ENCODE measurements at regions not wholly inside any gene's neighbourhood (a gene's known extent, or its start where the extent isn't known, plus 50 kb on each side); places are given as distances from the start of the nearest gene placed in this dataset.

- no peak for DNase-seq (ENCODE audit: low read depth in 2 of 2)
Measured at GRCh38 chr5:167626341-167627123, 664.9 kb upstream of the WWC1 start.

- DNase-seq (ENCODE audit: low read depth in 2 of 2) = no peak
Measured at GRCh38 chr5:167629634-167630033, 661.8 kb upstream of the WWC1 start.

DNA sequence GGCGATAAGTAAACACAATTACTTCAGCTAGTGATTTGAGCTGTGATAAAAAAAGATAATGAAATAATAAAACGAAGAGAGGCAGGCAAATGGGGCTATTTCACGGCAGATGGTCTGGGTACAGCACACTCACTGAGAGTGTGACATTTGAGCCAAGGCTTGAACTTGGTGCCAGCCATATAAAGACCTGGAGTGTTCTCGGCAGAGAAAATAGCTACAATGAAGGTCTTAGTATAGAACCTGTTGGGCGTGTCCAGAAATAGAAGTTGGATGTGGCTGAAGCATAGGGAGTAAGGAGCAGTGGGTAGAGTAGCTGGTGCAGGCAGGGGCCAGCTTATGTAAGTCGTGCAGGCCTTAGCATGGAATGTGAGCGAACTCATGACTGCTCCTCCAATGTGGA, 660.3 kb upstream of the WWC1 start:
- DNase-seq (ENCODE audit: low read depth in 2 of 2) = no peak

DNA sequence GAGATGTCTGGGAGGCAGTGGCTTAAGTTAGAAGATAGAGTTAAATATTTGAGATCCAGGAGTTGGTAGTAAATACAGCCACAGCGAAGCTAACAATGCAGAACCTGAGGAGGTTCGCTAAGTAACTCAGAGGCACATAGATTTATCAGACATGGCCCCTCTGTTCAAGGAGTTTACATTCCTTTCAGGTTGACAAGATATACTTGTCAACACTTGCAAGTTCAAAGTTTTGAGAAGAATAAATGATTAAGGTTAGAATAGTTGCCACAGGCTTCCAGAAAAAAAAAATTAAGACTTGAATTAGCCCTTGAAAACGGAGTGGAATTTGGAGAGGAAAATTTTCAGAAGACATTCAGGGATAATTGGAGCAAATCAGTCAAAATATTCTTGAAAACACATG, 658.3 kb upstream of the WWC1 start:
- DNase-seq (ENCODE audit: low read depth in 2 of 2) = no peak

DNA sequence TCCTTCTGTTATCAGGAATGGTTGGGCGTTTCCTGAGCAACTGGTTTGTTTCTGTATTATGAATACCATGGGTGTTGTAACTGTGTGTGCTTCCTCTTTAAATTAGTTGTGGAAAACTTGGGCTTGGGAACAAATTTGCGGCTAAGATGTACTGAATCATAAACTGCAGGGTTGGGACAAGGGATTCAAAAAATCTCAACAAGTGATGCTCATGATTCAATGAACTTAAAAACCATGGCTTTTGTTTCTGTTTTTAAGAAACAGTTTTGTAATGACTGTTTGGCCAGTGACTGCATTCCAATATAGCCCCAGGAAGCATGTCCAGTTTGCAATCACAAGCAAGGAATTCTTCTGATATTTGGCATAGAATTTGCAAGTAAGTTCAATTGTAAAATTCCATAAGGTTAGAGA, 657.5 kb upstream of the WWC1 start:
- no peak for DNase-seq (ENCODE audit: low read depth in 2 of 2)

DNA sequence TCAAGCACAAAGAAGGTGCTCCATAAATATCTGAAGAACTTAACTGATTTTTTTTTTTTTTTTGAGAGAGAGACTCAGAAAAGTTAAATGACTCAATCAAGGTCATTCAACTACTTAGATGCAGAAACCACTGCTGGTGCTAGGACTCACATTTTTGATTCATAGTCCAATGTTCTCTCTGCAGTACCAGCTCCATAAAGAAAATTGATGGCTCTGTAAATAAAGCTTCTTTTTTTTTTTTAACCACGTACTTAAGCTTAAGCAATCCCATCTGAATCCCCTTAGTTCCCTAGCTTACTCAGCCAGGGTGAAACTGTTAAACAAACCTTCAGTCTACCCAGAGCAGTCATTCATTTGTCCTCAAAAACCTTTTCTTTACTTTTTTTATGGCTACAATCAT, 657.0 kb upstream of the WWC1 start:
- DNase-seq (ENCODE audit: low read depth in 2 of 2) = no peak

- DNase-seq (ENCODE audit: low read depth in 2 of 2) = no peak
Measured at GRCh38 chr5:167638816-167639215, 652.6 kb upstream of the WWC1 start.

DNA sequence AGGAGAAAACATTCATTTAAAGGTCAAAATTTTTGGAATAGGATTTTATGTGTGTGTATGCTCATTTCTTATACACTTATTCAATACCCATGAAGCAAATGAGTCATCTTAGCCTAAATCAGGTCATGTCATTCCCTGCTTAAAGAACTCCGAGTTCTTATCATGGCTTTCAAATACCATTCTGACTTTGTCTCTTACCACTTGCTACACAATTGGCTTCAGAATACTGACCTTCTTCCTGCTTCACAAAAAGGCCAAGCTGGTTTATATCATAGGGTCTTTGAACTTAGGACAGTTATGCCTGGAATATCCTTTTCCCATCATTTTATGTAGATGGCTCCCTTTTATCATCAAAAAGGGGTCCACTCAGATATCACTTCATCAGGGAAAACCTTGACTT, 652.2 kb upstream of the WWC1 start:
- DNase-seq (ENCODE audit: low read depth in 2 of 2) = no peak

- no peak for DNase-seq (ENCODE audit: low read depth in 2 of 2)
Measured at GRCh38 chr5:167639766-167640165, 651.7 kb upstream of the WWC1 start.

GRCh38 chr5:167642181-167642580, 649.3 kb upstream of the WWC1 start:
- no peak for DNase-seq (ENCODE audit: low read depth in 2 of 2)

DNA sequence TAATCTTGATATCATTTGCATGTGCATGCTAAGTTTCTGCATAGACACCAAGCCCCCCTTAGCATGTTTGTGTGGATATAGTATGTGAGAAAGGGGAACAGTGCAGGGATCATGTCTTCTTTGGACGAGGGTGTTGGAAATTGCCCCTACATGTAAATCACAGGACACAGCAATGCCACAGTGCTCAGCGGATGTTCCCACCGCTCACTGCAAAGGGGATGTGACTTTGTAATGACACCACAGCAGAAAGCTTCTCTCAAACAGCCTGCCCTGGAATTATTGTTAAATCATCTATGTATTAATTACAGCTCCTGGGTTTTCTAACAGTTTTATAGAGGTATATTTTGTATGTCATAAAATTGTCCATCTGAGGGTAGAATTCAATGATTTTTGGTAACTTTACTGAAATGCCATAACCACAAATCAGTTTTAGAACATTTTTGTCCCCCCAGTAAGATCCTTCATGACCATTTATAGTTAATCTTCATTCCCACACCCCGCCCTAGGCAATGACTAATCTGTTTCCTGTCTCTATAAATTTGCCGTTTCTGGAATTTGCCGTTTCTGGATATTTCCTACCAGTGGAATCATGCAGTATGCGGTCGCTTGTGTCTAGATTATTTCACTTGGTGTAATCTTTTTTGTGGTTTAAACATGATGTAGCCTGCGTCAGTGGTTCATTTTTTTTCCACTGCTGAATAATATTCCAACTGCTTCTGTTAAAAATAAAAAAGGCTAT, 648.5 kb upstream of the WWC1 start:
- DNase-seq (ENCODE audit: low read depth in 2 of 2) = no peak

DNA sequence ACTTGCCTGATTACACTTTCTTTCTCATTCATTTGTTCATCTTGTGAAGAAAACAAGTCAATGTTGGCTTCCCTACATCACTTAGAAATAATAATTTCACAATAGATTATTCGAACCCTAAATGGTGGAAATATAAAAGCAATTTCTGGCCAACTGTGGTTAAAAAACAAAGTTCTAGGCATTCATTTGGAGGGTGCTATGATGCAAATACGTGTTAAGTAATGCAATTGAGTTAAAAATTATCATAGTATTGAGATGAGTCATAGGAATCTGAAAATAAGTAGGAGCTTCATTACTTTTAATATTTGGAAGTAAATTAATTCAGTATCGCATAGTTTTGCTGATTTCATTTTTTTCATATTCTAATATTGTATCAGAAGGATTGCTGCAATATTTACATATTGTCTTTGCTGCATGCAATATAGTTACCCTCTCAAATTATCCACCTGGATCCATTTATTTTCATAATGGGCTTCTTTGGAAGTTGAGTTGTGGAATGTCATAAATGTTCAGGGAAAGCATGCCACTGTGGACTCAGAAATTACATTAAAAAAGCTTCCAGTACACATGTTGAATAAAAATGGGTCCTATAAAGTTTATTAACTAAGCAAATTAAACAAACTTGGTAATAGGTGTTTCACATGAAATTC, 647.7 kb upstream of the WWC1 start:
- no peak for DNase-seq (ENCODE audit: low read depth in 2 of 2)

GRCh38 chr5:167644619-167645018, 646.8 kb upstream of the WWC1 start:
- DNase-seq (ENCODE audit: low read depth in 2 of 2) = no peak

- DNase-seq (ENCODE audit: low read depth in 2 of 2) = no peak
Measured at GRCh38 chr5:167649471-167649870, 642.0 kb upstream of the WWC1 start.

DNA sequence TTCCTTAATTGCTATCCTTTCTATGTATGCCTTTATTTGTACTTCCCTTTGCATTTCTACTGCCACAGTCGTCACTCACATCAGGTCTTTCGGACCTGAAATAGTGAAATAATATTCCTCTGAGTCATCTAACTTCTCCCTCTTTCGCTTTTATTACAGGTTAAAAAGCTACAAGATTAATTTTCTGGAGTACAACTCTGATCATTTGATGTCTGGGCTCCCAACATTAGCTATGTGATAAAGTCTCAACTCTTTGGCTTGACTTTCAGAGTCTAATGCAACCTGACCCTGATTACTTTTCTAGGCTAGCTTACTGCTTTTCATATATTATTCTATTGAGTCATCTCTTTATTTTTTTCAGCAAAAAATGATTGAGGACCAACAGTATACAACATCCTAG, 638.8 kb upstream of the WWC1 start:
- DNase-seq (ENCODE audit: low read depth in 2 of 2) = no peak

DNA sequence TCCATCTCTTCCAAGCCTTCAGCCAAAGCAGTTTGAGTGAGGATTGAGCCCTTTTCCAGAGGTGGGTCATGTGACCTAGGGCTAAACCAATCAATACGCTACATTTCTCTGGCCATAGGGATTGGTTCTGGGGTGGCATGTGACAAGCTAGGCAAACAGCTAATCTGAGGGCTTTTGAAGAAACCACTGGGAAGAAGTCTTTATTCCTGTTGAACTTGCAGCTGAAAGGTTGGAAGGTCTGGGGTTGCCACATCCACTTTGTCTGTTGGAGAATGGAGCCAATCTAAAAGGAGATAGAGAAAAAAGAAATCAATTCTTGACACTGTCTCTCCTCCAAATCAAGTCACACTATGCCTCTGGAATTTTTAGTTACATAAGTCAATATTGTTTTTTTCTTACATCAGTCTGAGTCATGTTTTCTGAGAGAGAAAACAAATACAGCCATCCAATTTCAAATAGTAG, 637.8 kb upstream of the WWC1 start:
- no peak for DNase-seq (ENCODE audit: low read depth in 2 of 2)

DNA sequence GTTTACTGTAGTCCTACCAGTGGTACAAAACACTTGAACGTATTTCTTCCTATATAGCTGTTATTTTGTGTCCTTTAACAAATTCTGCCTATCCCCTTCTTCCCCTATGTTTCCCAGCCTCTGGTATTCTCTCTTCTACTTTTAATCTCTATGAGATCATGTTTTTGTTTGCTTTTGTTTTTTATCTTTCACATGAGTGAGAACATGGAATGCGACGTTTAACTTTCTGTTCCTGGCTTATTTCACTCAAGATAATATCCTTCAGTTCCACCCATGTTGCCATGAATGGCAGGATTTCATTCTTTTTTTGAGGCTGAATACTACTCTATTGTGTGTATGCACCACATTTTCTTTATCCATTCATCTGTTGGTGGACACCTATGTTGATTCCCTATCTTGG, 634.4 kb upstream of the WWC1 start:
- DNase-seq (ENCODE audit: low read depth in 2 of 2) = no peak

DNA sequence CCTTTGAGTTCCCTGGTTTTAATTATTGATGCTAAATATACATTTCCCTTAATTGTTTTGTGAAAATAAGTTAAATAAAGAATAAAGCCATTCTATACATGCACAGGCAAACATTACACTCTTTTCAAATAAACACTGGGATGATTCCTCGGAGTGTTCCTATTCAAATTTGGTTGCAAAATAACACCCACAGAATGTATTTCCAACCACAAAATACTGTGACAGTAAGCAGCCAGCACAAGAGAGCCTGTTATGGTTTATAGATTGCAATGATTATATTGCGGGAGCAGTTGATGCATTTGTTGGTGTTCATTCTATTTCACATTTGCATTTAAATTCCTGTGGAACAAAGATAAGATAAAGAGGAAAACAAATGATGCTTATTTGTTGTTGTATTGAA, 632.6 kb upstream of the WWC1 start:
- DNase-seq (ENCODE audit: low read depth in 2 of 2) = no peak

GRCh38 chr5:167661605-167662004, 629.8 kb upstream of the WWC1 start:
- no peak for DNase-seq (ENCODE audit: low read depth in 2 of 2)

GRCh38 chr5:167664222-167664804, 627.1 kb upstream of the WWC1 start:
- no peak for DNase-seq (ENCODE audit: low read depth in 2 of 2)

- no peak for DNase-seq (ENCODE audit: low read depth in 2 of 2)
Measured at GRCh38 chr5:167665841-167666375, 625.5 kb upstream of the WWC1 start.

DNA sequence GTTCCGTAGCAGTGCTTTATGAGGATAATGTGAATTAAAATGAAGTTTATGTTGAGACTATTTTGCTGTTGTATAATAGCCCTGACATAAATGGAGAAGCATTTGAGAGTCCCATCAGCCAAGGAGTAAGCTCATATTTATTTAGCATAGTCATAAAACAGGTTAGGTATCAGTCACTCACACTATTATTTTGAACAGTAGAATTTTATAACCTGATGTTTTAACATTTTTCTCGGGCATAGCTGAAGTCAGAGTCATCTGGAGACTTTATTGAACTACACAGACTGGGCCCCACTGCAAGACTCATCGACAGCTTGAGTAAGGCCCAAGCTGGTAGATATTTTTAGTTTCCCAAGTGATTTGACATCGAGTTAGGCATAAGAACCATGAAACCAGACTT, 620.3 kb upstream of the WWC1 start:
- DNase-seq (ENCODE audit: low read depth in 2 of 2) = no peak

All from stimulated activated CD4-positive, alpha-beta T cell treated with anti-CD3 and anti-CD28 coated beads, Interleukin-1b, Interleukin-23, amount 100 ng/mL, for 4 hours (primary cell).